Spleen (tissue), 11 donors: ENCODE measurements at regions not wholly inside any gene's neighbourhood (a gene's known extent, or its start where the extent isn't known, plus 50 kb on each side); places are given as distances from the start of the nearest gene placed in this dataset.

Experiments used
- DNase-seq: peaks from one replicate; pipeline ENCODE4 v3.0.0-alpha.2; 2020
- H3K27ac ChIP-seq, 8 donors: fragments of 200-600 bp; sonication (generic) in 7 of 8; 1 replicate in 4 of 8; 2 replicates in 4 of 8; pipeline versions ENCODE4 v1.5.0 to v1.8.0; 2016 to 2021; ENCODE audit warnings: inconsistent platforms in 4 of 8, mild to moderate bottlenecking in 4 of 8, moderate library complexity in 1 of 8
- H3K27me3 ChIP-seq, 7 donors: fragments of 200-600 bp; sonication (generic) in 6 of 7; replicated peaks in 1 of 7; 1 replicate in 4 of 7; 2 replicates in 3 of 7; pipeline versions ENCODE4 v1.5.0 to v1.8.0; 2016 to 2021; ENCODE audit warnings: inconsistent platforms in 3 of 7, mild to moderate bottlenecking in 1 of 7
- H3K36me3 ChIP-seq, 6 donors: fragments of 200-600 bp; sonication (generic) in 5 of 6; 1 replicate in 4 of 6; 2 replicates in 2 of 6; pipeline versions ENCODE4 v1.5.0 to v1.8.0; 2016 to 2021; ENCODE audit warnings: inconsistent platforms in 2 of 6
- H3K4me1 ChIP-seq, 6 donors: fragments of 200-600 bp; sonication (generic) in 5 of 6; 1 replicate in 3 of 6; 2 replicates in 3 of 6; pipeline versions ENCODE4 v1.5.0 to v1.8.0; 2016 to 2021; ENCODE audit warnings: inconsistent platforms in 3 of 6
- H3K4me3 ChIP-seq, 8 donors: fragments of 200-600 bp; sonication (generic) in 7 of 8; 1 replicate in 4 of 8; 2 replicates in 4 of 8; pipeline versions ENCODE4 v1.5.0 to v1.8.0; 2016 to 2021; ENCODE audit warnings: inconsistent platforms in 4 of 8, mild to moderate bottlenecking in 4 of 8, moderate library complexity in 2 of 8
- H3K9me3 ChIP-seq, 8 donors: fragments of 200-600 bp; sonication (generic) in 7 of 8; 1 replicate in 4 of 8; 2 replicates in 4 of 8; pipeline versions ENCODE4 v1.5.0 to v1.8.0; 2016 to 2021; ENCODE audit warnings: inconsistent platforms in 4 of 8
- POLR2A ChIP-seq, 3 donors: fragments of 450-650 bp; IDR thresholded peaks; one replicate each; pipeline ENCODE4 v1.5.1; 2017; ENCODE audit warnings: antibody characterized with exemption in 3 of 3, mild to moderate bottlenecking in 1 of 3
- POLR2AphosphoS5 ChIP-seq, 3 donors: sonication (generic); formaldehyde crosslinking; IDR thresholded peaks; one replicate each; pipeline ENCODE4 v1.5.1; 2017; ENCODE audit warnings: antibody characterized with exemption in 3 of 3
- WGBS, 5 donors: extraction: QIAGEN DNeasy Blood & Tissue Kit in 3 of 5; methylation state at CpG; one replicate each; pipeline versions ENCODE4 v1.1.5 to v1.1.7; 2013 to 2018; 5-methylcytosine and 5-hydroxymethylcytosine counted together
- intact Hi-C: fragments of 100-400 bp; cut with DNase I; formaldehyde crosslinking; loops from one replicate; pipeline ENCODE4 v1.15.0; 2023; ENCODE audit warnings: low total_unique reads
- TF ChIP-seq, protein P1 (sequence below), 11 experiments: fragments of 200-600 bp in 7 of 11; fragments of 450-650 bp in 4 of 11; sonication (generic) in 4 of 11; IDR thresholded peaks in 8 of 11; conservative IDR thresholded peaks in 3 of 11; 1 replicate in 7 of 11; 2 replicates in 4 of 11; pipeline versions ENCODE4 v1.4.0 to v1.8.0; 2016 to 2021; ENCODE audit warnings: antibody characterized with exemption in 11 of 11, inconsistent platforms in 4 of 11, mild to moderate bottlenecking in 1 of 11
- donor health status: healthy with polysubstance abuse.
- donor health status: DM: no; HTN: no; CAD: no; lungs with moderate emphysema.
- donor health status: DM: no; HTN: no; CAD: no.
- donor health status: Bipolar disorder and iron deficiency.
- donor health status: healthy.
- donor health status: DM: no; HTN: no; CAD: no.
- donor health status: DM: yes; HTN: yes; CAD: no.

- 53 to 85% (median 75%) methylated on average over 2 of the region's 2 CpGs for WGBS, 5 donors
- Histone ChIP-seq H3K4me3 (no peak overlapping the region), H3K27me3 (no peaks in the 10 kb centered on the region), H3K9me3 (no peaks in the 10 kb centered on the region), H3K27ac (no peak overlapping the region), H3K4me1 (no peaks in the 10 kb centered on the region), H3K36me3 (no peaks in the 10 kb centered on the region)
- TF ChIP-seq POLR2AphosphoS5 (IDR thresholded peaks at IDR 0.05), result no peak
- TF ChIP-seq, protein P1, sequence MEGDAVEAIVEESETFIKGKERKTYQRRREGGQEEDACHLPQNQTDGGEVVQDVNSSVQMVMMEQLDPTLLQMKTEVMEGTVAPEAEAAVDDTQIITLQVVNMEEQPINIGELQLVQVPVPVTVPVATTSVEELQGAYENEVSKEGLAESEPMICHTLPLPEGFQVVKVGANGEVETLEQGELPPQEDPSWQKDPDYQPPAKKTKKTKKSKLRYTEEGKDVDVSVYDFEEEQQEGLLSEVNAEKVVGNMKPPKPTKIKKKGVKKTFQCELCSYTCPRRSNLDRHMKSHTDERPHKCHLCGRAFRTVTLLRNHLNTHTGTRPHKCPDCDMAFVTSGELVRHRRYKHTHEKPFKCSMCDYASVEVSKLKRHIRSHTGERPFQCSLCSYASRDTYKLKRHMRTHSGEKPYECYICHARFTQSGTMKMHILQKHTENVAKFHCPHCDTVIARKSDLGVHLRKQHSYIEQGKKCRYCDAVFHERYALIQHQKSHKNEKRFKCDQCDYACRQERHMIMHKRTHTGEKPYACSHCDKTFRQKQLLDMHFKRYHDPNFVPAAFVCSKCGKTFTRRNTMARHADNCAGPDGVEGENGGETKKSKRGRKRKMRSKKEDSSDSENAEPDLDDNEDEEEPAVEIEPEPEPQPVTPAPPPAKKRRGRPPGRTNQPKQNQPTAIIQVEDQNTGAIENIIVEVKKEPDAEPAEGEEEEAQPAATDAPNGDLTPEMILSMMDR (IDR thresholded peaks at IDR 0.05 in 8 of 11, conservative IDR thresholded peaks at IDR 0.05 in 3 of 11), result no peak
- no peak for TF ChIP-seq POLR2A (IDR thresholded peaks at IDR 0.05)
- intact Hi-C loops, result no loop called here
- DNase-seq, result no peak
These were observed 740.3 kb downstream of the SATB2 start for GRCh38 chr2:198717451-198717850.

DNA sequence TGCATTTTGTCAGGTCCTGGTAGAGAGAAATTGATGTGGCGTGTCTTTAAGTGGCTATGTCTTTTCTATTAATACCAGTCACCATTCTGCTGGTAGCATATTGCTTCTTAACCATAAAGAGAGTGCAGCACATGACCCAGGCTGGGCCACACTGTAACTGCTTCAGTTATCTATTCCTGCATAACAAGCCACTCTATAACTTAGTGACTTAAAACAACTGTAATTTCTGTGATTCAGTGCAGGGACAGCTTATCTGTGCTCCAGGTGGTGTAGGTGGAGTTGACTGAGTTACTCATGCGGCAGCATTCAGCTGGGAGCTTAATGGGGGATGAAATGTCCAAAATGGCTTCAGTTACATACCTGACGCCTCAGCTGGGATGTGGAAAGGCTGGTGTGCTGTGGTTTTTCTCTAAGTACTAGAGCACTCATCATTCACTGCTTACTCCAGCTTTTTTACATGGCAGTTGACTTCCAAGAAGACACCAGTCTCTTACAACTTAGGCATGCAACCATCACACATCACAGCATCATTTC lies 742.4 kb downstream of the SATB2 start:
- intact Hi-C loops, result no loop called here
- TF ChIP-seq, protein P1 (IDR thresholded peaks at IDR 0.05 in 8 of 11, conservative IDR thresholded peaks at IDR 0.05 in 3 of 11), result no peak
- no peak for TF ChIP-seq POLR2AphosphoS5 (IDR thresholded peaks at IDR 0.05)
- no peak for TF ChIP-seq POLR2A (IDR thresholded peaks at IDR 0.05)
- H3K27ac ChIP-seq, result no peak overlapping the region
- H3K4me1 ChIP-seq, result no peaks in the 10 kb centered on the region
- no peaks in the 10 kb centered on the region for H3K9me3 ChIP-seq
- no peak overlapping the region for H3K4me3 ChIP-seq
- no peak for DNase-seq
- no peaks in the 10 kb centered on the region for H3K36me3 ChIP-seq
- WGBS, 5 donors, result 74 to 90% (median 80%) methylated on average over 3 of the region's 3 CpGs
- no peaks in the 10 kb centered on the region for H3K27me3 ChIP-seq

DNA sequence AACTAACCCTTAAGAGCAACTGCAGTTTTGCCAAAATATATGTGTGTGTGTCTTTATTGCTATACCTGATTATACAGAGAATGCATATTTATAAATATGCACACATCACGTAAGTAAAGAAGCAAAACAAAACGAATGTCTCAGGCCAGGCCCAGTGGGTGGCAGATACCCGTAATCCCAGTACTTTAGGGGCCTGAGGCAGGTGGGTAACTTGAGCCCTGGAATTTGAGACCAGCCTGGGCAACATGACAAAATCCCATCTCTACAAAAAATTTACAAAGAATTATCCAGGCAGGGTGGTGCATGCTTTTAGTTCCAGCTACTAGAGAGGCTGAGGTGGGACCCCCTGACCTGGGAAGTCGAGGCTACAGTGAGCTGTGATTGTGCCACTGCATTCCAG lies 745.3 kb downstream of the SATB2 start:
- DNase-seq, result no peak
- Histone ChIP-seq H3K9me3 (no peaks in the 10 kb centered on the region), H3K4me3 (no peak overlapping the region), H3K27ac (no peak overlapping the region), H3K4me1 (no peaks in the 10 kb centered on the region), H3K27me3 (no peaks in the 10 kb centered on the region), H3K36me3 (no peaks in the 10 kb centered on the region)
- intact Hi-C loops, result no loop called here
- TF ChIP-seq, protein P1 (IDR thresholded peaks at IDR 0.05 in 8 of 11, conservative IDR thresholded peaks at IDR 0.05 in 3 of 11), result no peak
- TF ChIP-seq POLR2AphosphoS5 (IDR thresholded peaks at IDR 0.05) (no peak), POLR2A (IDR thresholded peaks at IDR 0.05) (no peak)
- WGBS, 5 donors, result 43 to 64% (median 48%) methylated on average over 4 of the region's 4 CpGs

- TF ChIP-seq POLR2AphosphoS5 (IDR thresholded peaks at IDR 0.05), result no peak
- TF ChIP-seq, protein P1 (IDR thresholded peaks at IDR 0.05 in 8 of 11, conservative IDR thresholded peaks at IDR 0.05 in 3 of 11), result no peak
- no peak for TF ChIP-seq POLR2A (IDR thresholded peaks at IDR 0.05)
- DNase-seq, result no peak
- Histone ChIP-seq H3K4me1 (no peaks in the 10 kb centered on the region), H3K27ac (no peak overlapping the region), H3K36me3 (no peaks in the 10 kb centered on the region), H3K9me3 (no peaks in the 10 kb centered on the region), H3K4me3 (no peak overlapping the region), H3K27me3 (no peaks in the 10 kb centered on the region)
- intact Hi-C loops, result no loop called here
These were observed 746.3 kb downstream of the SATB2 start for GRCh38 chr2:198711484-198711883.
